LNCaP clone FGC (cell line): ENCODE measurements at regions not wholly inside any gene's neighbourhood (a gene's known extent, or its start where the extent isn't known, plus 50 kb on each side); places are given as distances from the start of the nearest gene placed in this dataset.

Experiments used
- DNase-seq: peaks from one replicate; pipeline ENCODE4 v3.0.0-alpha.2; 2011; ENCODE audit warnings: low read depth
- H3K4me3 ChIP-seq: 2 replicates; pipeline ENCODE4 v1.5.1; 2011; ENCODE audit warnings: mild to moderate bottlenecking, low read depth, low read length, control low read depth
- TF ChIP-seq, protein P1 (sequence below): IDR thresholded peaks from 2 replicates; pipeline ENCODE4 v1.5.1; 2012; ENCODE audit warnings: mild to moderate bottlenecking; ENCODE audit not compliant: control insufficient read depth, insufficient read depth; ENCODE audit errors: extremely low read depth

DNA sequence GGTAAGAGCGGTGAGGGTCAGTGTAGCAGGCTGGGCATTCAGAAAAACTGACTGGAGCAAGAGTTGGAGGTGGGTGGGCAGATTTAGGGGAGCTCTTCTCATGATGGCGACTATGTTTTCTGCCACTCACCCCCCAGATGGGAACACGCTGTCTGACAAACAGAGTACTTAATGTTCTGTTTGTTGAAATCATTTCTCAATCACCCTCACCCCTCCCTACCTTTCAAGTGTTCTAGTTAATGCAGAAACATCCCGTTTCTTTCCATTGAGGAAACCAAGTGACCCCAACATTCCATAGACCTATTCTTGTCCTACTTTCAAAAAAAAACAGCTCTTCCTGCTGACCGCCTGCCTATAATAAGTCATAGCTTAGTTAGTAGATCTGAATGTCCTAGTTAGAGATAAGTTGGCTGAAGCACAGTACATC, 132.5 kb upstream of the NEDD9 start:
- DNase-seq, result no peak
- no peak overlapping the region for H3K4me3 ChIP-seq
- TF ChIP-seq, protein P1, sequence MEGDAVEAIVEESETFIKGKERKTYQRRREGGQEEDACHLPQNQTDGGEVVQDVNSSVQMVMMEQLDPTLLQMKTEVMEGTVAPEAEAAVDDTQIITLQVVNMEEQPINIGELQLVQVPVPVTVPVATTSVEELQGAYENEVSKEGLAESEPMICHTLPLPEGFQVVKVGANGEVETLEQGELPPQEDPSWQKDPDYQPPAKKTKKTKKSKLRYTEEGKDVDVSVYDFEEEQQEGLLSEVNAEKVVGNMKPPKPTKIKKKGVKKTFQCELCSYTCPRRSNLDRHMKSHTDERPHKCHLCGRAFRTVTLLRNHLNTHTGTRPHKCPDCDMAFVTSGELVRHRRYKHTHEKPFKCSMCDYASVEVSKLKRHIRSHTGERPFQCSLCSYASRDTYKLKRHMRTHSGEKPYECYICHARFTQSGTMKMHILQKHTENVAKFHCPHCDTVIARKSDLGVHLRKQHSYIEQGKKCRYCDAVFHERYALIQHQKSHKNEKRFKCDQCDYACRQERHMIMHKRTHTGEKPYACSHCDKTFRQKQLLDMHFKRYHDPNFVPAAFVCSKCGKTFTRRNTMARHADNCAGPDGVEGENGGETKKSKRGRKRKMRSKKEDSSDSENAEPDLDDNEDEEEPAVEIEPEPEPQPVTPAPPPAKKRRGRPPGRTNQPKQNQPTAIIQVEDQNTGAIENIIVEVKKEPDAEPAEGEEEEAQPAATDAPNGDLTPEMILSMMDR, result no peak

DNA sequence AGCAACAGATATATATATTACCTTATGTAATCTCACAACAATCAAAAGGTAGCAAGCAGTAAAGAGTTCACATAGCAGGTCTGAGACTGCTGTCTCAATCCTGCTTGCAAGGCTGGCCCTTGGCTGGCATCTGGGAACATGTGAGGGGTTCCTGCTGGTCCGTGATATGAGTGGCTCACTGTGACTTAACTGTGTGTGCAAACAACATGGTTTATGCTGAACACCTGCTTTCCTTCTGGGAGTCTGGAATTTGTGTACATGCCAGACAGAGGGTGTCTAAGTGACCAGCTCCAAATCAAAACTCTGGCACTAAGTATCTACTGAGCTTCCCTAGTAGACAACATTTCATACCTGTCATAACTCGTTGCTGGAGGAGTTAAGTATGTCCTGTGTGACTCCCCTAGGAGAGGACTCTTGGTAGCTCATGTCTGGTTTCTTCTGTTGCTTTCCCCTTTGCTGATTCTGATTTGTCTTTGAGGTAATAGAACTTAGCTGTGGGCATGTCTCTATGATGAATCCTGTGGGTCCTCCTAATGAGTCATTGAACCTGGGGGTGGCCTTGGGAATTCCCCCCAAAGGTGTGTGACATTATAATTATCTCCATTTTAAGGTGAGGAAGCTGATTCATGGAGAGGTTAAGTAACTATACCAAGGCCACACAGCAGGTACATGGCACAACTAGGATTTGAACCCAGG, 131.6 kb upstream of the NEDD9 start:
- TF ChIP-seq, protein P1, result no peak
- no peak overlapping the region for H3K4me3 ChIP-seq
- no peak for DNase-seq

DNA sequence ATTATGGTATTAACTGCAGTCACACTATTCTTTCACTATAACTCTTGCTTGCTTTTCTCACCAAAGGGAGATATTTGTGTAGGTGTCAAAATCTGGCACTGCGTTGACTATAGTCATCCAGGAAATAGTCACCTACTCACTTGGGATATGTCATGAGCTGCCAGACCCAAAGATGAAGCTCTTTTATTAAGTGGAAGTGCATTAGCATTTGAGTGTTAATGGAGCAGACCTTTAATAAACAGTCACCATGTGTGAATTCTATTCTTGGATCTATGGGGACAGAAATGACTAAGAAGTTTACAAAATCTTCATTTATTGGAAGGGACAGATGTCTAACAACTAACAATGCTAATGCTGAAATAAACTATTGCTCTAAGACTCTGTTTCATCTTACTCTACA, 130.1 kb upstream of the NEDD9 start:
- H3K4me3 ChIP-seq, result no peak overlapping the region
- DNase-seq, result no peak
- TF ChIP-seq, protein P1, result no peak

DNA sequence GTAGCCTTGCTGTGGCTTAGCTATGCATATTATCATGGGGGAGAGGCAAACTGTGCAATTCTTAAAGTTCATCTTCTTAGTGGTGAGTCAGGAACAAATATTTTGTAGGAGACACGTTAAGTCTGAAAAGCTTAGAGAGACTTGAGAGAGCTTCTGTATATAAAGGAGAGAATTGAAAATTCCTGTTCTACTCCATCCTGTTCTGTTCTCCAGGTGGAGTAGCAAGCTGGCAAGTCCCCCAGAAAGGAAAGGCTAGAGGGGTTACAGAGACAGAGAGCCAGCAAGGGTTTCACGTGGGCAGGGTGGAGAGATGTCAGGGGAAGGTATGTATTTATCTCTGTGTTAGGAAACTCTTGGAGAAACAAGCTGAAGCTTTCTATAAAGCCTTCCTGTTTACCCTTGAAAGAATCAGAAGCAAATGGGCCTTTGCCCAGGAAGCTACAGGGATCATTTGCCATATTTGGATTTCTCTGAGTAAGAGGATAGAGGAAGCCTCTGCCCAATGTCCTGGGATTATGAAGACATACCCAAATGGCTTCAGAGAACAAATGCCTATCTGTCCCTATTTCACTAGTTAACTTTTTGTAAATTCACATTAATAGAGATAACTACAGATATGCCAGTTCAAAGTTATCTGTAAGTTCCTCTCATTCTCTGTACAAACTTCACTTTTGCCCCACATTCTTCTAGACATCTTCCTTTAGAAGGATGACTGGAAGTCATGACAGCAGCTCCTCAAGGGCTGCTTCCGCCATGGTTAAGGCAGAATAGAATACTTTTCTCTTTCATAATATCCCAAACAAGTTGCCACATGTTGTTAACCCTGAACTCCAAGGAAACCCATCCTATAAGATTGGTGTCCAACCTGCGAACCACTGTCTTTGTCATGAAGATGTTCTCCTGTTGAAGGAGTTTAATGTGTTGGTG, 126.7 kb upstream of the NEDD9 start:
- no peak overlapping the region for H3K4me3 ChIP-seq
- no peak for DNase-seq
- TF ChIP-seq, protein P1, result no peak

DNA sequence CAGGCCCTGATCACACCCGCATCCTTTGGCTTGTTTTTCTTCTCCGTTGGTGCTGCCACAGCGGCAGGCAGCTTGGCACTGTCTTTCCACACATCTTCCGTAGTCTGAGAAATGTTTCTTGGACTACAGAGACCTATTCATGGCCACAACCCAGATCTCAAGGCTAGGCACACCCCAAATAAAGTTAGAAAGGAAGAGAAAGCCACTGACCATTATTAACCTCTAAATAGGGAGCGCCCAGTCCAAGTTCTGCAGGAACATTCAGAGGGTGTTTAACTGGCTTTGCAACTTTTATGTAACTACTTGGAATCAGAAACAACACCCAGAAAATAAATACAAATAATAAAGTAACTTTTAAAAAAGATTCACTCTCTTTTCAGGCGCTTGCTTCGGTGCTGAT, 124.8 kb upstream of the NEDD9 start:
- no peak overlapping the region for H3K4me3 ChIP-seq
- TF ChIP-seq, protein P1, result no peak
- peak; percentile 21 for DNase-seq

DNA sequence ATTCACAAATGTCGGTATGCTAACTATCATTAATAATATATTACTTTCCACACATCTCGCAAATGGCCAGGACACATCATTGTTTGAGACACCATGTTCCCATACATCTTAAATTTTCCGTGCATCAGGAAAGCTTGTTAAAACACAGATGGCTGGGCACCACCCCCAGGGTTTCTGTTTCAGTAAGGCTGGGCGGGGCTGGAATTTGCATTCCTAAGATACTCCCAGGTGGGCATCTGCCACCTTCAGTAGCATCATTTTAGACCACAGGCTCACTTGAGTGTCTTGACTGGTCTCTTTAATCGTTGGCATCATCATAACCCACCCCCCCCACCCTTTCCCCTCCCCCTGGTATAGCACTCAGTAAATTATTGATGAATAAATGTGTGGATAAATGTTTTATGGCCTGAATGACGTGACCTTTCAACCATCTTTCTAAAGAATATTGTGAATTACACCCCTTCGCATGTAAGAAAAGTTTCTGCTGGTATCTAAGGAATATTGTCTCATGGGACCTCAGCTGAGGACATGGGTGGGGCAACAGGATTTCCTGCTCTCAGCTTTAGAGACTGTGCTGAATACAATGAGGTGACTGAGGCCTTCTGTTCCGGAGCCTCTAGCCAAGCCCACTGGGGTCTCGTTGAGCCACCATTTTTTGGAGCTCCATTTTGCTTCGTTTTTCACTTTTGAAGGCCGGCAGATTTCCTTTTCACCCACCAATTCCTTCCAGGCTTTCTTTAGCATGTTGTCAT, 124.1 kb upstream of the NEDD9 start:
- TF ChIP-seq, protein P1, result no peak
- H3K4me3 ChIP-seq, result no peak overlapping the region
- no peak for DNase-seq
